ENCODE measurements at regions not wholly inside any gene's neighbourhood (a gene's known extent, or its start where the extent isn't known, plus 50 kb on each side); places are given as distances from the start of the nearest gene placed in this dataset.

- no peak for TF ChIP-seq POLR2AphosphoS5 (IDR thresholded peaks at IDR 0.05)
- TF ChIP-seq POLR2A (IDR thresholded peaks at IDR 0.05) = no peak
- TF ChIP-seq, protein P1, sequence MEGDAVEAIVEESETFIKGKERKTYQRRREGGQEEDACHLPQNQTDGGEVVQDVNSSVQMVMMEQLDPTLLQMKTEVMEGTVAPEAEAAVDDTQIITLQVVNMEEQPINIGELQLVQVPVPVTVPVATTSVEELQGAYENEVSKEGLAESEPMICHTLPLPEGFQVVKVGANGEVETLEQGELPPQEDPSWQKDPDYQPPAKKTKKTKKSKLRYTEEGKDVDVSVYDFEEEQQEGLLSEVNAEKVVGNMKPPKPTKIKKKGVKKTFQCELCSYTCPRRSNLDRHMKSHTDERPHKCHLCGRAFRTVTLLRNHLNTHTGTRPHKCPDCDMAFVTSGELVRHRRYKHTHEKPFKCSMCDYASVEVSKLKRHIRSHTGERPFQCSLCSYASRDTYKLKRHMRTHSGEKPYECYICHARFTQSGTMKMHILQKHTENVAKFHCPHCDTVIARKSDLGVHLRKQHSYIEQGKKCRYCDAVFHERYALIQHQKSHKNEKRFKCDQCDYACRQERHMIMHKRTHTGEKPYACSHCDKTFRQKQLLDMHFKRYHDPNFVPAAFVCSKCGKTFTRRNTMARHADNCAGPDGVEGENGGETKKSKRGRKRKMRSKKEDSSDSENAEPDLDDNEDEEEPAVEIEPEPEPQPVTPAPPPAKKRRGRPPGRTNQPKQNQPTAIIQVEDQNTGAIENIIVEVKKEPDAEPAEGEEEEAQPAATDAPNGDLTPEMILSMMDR (IDR thresholded peaks at IDR 0.05) = no peak
These were observed 219.8 kb upstream of the MANEA start for GRCh38 chr6:95357380-95358020.

Measured in prostate gland (tissue), 2 donors.